ENCODE measurements at regions not wholly inside any gene's neighbourhood (a gene's known extent, or its start where the extent isn't known, plus 50 kb on each side); places are given as distances from the start of the nearest gene placed in this dataset.

DNA sequence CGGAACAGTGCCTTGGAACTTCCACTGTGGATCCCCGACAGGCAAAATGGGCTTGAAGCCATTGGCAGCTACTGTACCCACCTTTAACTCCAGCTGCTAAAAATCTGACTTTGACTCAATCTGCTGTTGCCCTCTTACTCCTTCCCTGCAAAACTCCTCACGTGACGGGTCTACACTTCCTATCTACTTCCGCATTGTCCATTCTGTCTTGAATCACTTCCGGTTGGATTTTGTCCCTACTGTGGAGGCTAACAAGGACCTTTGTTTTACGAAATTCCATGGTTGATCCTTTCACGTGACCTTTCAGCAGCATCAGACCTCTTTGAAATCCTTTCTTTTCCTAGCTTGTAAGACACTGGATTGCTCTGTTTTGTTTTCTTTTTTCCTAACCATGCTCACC lies 268.4 kb downstream of the PRDM2 start:
- no peak for DNase-seq (ENCODE audit: low read depth)

DNA sequence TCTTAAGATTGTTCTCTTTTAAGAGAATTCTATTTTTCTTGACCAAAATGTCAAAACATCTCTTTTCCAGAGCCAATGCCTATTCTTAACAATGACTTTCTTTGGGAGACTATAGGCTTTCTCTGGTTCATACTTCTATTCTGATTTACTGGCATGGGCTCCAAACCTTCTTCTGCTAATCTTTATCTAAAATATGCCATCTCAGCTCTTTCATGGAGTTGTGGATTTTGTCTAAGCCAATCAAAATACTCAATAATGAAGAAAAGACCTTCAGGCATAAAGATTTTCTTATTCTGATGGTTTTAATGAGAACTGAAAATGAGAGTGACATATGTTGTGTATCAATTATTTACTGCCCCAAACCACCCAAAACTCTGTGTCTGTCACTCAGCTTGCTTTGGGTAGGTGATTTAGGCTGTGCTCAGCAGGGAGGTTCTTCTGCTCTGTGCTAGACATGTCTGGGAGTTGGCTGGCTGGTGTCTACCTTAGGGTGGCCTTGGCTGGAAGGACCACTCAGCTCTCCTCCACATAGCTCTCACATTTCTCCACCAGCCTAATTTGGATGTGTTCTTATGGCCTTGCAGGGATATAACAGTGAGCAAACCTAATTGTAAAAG lies 270.8 kb downstream of the PRDM2 start:
- DNase-seq (ENCODE audit: low read depth): no peak

DNA sequence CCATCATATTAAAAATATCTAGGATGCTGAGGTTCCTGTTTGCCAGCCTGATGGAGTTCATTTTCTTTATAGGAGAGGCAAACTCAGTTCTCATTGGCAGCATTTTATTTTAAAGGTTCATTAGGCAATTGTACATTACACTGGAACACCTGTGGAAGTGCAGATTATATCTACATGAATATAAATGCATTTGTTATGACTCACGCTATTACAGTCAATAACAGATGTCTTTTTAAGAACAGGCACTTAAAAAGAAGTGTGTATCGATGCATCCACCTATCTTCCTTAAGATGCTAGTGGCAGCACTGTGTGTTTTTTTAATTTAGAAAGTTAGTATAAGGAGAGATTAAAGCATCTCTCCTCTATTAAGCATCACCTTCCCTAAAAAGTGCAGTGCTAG lies 276.5 kb downstream of the PRDM2 start:
- DNase-seq (ENCODE audit: low read depth): no peak

DNA sequence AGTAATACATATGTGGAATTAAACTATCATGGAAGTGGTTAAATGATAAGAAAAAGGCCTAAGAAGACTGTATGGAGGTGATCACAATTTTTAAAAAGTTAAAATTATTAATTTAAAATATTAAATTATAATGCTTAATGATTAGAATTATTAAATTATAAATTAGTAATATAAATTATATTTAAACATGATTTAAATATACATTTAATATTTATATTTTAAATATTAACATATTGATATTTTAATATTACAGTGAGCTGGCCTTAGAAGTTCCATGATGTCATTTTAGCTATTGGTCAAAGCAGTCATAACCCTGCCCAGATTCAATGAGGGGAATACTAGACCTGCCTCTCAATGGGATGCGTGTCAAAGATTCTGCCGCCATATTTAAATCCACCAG lies 281.2 kb downstream of the PRDM2 start:
- no peak for DNase-seq (ENCODE audit: low read depth)

DNA sequence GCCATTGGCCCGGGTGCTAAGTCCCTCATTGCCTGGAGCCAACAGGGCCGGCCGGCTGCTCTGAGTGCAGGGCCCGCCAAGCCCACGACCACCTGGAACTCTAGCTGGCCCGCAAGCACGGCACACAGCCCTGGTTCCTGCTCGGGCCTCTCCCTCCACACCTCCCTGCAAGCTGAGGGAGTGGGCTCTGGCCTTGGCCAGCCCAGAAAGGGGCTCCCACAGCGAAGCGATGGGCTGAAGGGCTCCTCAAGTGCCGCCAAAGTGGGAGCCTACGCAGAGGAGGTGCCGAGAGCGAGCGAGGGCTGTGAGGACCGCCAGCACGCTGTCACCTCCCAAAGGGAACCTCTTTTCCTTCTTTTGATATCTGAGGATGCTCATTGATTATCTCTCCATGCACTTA lies 283.4 kb downstream of the PRDM2 start:
- DNase-seq (ENCODE audit: low read depth): no peak

DNA sequence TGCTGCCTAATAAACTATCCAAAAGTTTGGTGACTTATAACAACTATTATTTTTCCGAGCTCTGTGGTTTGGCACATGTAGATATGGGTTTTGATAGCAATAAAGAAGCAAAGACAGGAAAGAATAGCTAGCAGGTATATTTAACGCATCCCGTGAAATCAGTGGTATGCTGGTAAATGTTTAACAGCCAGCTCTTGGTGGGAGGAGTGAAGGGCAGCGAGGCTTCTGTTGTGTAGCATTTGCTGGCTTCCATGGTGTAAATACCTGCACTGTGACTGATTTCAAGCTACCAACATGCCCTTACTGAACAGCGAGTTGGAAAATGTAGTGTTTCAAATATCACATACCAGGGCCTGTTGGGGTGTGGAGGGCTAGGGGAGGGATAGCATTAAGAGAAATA lies 291.0 kb downstream of the PRDM2 start:
- DNase-seq (ENCODE audit: low read depth): no peak

DNA sequence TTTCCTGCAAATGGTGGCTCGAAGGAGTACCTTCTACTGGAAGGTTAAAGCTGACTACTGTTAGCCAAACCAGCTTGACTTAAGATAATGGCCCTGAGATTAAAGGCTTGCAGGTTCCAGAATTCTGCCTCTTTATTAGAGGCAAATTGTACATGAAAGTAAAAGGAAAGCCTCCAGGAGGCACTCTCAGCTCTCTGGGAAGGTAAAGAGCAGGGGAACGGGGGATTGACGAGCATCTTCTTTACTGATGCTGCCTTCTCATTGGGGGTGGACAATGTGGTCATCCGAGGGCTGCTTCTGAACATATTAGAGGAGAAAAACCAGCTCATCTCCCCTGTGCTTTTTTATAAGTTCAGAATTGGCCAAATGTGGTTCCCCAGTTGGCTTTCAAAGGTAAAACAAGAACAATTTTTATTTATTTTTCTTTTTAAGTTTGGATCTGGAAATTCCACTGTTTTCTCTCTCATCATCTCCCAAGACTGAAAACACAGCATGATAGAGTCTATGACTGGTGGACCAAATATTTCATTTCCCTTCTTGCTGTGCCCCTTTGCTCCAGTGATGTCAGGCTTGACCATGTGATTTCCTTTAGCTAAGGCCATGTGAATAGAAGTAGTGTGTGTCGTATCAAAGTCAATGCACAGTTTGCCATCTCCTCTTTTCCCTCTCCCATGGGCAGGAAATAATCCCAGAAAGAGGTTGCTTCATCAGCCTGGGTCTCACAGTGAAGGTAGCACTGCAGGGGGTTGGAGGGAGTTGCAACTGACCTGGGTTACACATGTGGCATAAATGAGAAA lies 292.7 kb downstream of the PRDM2 start:
- no peak for DNase-seq (ENCODE audit: low read depth)

DNA sequence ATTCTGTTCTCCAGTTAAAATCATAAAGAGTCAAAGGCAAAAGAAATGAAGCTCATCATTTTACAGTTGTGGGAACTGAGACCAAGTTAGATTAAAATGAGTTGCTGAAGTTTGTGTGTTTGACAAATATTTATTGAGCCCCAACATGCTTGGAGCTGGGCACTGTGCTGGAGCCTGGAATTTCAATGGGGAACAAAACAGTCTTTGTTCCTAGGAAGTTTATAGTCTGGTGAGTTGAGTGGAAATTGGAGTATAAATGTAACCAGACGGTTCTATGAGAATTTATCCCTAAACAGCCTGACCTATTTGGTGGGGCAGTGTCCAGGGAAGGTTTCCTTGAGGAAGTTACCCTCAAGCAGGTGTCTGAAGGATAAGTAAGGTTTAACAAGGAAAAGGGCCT lies 294.4 kb downstream of the PRDM2 start:
- no peak for DNase-seq (ENCODE audit: low read depth)

DNA sequence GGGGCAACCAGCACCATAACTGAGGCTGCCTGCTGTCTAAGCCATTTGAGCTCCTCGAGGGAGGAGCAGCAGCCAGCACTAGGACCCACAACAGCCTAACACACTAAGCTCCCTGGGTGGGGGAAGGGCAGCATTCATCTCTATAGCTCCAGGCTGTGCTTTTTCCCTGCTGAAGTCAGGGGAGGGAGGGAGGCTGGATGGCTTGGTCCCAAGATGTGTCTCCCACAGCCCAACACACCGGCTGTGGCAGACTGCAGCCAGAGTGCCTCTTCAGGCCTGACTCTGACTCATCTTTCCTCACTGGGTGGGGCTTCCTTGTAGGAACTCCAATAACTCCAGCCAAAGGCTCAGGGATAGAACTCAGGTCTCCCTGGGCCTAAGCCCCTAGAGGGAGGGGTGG lies 296.3 kb downstream of the PRDM2 start:
- DNase-seq (ENCODE audit: low read depth): no peak

DNA sequence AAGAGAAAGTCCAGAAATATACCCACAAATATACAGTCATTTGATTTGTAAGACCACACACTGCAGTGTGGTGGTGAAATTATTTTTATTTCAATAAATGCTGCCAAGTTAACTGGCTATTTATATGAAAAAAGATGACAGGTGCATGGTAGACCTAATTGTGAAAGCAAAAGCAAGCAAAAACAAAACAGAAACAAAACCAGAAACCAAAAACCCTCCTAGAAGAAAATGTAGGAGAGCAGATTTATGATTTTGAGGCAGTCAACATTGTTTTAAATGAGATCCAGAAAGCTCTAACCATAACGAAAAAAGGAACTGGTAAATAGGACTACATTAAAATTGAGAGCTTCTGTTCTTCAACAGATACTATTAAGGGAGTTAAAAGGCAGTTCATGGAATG lies 303.6 kb downstream of the PRDM2 start:
- no peak for DNase-seq (ENCODE audit: low read depth)

DNA sequence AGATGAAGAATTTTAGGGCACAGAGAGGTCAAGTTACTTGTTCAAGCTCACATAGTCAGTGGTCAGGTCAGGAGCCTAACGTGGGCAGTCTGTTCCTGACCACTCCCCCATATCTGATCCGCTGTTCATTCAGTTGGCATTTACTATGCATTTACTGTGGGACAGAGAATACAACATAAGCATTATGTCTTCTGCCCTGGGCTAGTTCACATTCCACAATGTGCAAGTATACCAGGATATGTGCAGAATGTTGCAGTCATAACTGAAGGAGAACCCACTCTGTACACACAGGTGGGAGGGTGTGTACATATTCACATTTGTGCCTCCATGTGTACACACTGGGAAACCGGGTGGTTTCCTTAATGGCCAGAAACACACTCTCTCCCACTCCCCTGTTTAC lies 309.6 kb downstream of the PRDM2 start:
- no peak for DNase-seq (ENCODE audit: low read depth)

DNA sequence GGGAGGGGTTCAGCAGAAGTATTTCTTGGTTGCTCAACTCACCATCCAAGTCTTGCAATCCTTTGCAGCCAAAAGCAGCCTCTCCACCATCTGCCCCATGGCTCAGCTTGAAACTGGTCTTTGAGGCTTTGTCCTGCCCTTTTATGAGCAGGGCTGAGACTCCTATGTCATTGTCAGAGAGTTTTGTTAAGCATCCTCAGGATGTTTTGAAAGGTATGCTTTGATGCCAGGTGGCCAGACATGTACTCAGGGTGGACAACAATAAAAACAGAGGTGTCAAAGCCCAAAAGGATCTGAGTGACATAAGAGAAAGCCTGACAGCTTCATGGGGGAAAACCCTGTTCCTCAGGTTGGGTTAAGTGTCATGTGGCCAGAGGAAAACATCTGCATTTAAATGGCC lies 310.5 kb downstream of the PRDM2 start:
- no peak for DNase-seq (ENCODE audit: low read depth)

DNA sequence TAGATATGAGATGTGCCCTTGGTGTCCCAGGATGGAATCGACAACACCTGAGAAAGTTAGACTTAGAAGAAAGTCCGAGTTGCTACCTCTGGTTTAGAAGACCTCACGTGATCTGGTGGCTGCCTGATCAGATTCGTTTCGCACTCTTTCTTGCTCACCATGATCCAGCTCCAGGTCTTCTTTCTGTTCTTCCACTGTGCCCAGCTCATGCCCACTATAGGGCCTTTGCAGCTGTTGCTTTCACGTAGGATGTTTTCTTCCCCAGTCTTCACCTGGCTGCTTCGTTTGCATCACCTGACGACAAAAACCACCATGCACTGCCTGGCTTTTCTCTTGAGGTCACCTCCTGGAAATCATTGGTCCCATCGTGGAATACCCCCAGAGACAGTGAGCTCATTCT lies 311.1 kb downstream of the PRDM2 start:
- no peak for DNase-seq (ENCODE audit: low read depth)

DNA sequence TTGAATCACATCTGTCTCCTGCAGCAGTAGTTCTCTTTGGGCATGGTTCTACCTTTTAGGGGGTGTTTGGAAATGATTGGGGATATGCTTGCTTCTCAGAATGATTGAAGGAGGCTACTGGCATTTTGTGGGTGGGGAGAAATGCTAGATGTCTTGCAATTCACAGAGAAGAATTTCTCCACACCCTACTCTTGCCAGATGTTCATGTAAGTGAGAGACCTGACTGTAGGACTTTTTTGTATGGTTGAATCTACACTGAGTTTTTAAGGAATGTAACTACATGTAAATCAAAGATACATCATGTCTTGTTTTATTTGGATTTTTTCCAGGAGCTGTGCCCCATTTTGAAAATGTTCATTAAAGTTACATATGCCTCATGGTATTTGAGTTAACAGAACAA lies 311.9 kb downstream of the PRDM2 start:
- no peak for DNase-seq (ENCODE audit: low read depth)

DNA sequence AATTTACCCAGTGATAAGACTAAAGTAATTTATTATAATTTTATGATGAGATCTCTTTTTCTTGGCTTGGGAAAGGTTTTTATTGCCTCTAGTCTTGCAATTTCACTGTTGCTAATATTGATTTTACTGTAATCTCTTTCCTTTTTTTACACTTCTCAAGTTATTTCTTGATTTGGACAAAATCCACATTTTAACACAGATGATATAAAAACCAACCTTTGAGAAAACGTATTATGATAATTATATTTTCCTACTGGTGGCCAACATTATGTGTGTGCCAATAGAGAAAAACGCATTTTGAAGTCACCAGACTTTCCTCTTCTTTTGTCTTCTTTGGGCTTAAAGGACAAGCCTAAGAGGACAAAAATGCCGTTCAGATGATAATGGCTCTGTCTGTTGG lies 314.9 kb downstream of the PRDM2 start:
- no peak for DNase-seq (ENCODE audit: low read depth)

DNA sequence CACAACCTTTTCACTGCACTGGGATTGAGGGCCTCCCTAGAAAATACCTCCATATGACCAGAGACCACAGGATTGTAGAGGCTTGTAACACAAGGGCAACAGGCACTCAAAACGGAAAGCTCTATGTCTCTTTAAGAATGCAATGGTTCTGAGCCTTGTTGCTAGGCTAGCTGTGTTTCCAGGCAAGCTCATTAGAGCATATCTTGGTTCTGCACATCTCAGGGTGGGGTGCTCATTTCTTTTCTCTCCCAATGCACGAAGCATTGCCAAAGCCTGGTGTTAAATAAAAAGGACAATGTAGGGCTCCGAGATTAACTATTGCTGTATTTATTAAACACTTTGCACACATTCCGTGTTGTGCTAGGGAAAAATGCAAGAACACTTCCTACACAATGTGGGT lies 315.9 kb downstream of the PRDM2 start:
- DNase-seq (ENCODE audit: low read depth): no peak

DNA sequence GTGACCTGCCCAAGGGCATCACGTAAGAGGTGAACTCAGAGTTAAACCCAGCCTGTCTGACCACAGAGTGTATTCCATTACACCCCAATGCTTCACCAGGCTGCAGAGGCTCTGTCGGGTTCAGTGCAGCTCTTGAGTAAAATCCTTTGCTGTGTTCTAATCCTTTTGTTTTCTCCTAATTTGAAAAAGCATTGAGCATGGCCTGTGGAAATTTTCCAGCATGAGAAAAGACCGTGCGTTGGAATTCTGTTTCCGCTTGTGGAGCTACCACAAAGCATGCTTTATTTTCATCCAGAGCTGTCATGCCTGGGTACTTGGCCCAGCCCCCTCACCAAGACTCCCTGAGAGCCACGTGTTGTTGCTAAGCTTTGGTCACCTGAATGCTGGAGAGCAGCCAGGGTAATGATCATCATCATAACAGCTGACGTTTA lies 317.6 kb downstream of the PRDM2 start:
- no peak for DNase-seq (ENCODE audit: low read depth)

DNA sequence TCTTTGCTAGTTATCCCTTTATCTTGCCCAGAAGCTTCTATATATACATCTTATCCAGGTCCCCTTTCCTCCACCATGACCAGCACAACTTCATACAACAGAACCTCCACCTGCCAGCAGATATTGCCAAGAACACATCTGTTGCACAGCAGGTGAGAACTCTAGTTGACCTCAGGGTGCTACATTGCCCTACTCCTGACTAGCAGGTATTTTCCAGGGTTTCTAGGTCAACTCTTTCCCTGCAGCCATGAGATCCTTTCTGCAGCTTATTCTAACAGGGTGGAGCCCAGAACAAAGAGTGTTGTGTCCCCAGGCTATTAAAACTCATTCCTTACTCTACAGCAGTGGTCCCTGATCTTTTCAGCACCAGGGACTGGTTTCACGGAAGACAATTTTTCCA lies 319.5 kb downstream of the PRDM2 start:
- DNase-seq (ENCODE audit: low read depth): no peak

DNA sequence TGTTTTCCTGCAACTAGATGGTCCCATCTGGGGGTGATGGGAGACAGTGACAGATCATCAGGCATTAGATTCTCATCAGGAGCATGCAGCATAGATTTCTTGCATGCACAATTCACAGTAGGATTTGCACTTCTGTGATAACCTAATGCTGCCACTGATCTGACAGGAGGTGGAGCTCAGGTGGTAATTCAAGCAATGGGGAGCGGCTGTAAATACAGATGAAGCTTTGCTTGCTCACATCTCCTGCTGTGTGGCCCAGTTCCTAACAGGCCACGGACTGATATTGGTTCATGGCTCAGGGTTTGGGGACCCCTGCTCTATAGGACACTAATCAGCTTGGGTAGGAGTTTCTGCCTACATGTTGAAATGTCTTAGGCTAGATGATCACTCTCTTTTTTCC lies 320.0 kb downstream of the PRDM2 start:
- no peak for DNase-seq (ENCODE audit: low read depth)

DNA sequence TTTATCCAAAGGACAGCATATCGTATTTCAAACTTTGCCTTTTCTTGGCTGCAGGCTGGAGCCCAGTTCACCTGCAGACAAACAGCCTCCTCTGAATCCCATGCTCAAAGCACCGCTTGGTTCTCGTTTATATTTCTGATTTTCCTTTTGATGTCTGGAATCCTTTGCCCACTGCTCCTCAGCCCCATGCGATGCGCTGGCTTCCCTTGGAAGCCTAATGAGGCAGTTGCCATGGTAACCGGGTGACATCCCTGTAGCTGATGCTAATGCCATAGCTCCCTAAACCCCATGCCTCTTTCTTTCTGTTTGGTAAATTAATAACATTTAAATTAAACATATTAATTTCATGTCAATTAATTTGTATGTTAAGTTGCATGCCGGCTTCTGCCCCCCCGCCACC lies 327.1 kb downstream of the PRDM2 start:
- DNase-seq (ENCODE audit: low read depth): no peak

DNA sequence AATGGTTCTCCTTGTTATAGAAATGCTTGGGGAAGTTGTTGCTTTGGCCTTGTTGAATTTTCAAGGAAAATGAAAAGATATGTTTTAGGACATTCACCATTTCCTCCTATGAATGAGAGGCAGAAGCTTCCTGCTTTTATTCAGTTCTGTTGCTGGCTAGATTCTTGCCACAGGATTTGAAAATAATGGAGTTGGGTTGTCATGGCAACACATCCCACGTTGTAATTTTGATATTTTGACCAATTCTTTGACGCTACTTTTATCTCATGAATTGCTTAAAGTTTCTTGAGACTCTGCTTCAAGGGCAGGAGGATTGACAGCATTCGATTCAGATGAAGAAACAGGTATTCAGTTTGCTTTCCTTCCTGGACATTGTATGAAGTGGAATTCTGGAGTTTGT lies 331.5 kb downstream of the PRDM2 start:
- no peak for DNase-seq (ENCODE audit: low read depth)

DNA sequence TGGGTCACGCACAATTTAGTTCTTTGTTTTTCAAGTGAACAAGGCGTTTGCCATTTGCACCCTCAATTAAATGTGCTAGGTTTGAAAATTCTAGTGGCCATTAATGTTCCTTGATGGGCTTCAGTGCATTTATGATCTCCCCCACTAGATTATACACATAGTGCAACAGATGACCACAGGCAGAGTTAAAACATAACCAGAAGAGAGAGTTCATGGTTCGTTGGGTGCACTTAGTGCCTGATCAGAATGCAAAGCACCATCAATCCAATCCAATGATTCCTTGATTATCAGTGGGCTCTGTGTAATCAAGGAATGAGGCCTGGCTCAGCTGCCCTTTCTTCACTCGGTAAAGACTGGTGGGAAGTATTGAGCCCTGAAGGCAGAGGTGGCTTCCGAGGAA lies 334.5 kb downstream of the PRDM2 start:
- no peak for DNase-seq (ENCODE audit: low read depth)

DNA sequence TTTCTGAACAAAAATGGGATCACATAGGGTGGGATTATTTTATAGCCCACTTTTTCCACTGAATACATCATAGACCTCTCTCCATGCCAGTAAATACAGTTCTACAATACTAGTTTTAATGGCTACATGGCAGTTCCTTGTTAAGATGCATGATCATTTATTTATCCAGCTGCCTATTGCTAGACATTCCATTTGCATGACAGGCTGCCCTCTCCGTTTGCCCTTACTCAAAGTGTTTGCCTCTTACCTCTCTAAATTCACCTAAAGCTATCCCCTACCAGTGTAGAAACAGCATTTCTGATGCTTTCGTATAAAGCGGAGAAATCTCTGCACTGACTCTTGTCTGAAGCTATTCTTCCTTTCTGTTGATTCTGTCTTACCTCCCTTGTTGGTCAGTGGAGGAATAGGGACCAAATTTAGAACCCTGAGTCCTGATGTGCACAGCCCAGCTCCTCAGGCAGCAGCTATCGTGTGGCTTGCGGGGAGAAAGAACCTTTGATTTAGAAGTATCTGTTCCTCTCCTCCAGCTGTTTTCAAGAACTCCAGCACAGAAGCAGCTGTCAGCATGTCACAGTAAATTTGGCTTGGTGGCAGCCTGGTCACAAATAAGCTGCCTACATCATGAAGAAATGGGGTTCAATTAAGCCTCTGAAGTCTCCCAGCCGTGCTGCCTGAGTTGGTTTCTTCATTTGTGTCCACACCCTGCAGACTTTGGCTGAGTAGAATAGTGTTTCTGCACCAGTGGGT lies 337.3 kb downstream of the PRDM2 start:
- DNase-seq (ENCODE audit: low read depth): no peak

All from fibroblast of the conjunctiva (primary cell).